ENCODE measurements at regions not wholly inside any gene's neighbourhood (a gene's known extent, or its start where the extent isn't known, plus 50 kb on each side); places are given as distances from the start of the nearest gene placed in this dataset.

GRCh38 chr13:71082631-71083030 is 784.4 kb downstream of the DACH1 start:
- DNase-seq (ENCODE audit: low spot score) = no peak

DNA sequence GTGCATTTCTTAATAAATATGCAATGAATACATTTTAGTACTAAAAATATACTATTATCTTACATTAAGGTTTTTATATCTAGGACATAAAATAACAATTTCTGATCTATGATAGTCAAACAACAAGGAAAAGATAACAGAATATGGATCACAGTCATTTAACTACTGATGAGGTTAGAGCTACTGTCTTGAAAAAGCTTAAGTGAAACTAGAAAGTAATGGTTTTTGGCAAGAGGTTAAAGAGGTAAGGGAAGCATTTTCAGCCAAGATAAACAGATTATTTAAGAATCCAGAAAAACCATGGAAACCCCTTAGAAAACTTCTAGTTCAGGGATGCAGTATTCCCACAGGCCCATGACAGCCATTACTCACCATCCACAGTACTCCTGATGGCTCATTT is 787.4 kb downstream of the DACH1 start:
- DNase-seq (ENCODE audit: low spot score) = no peak

GRCh38 chr13:71068041-71068440 is 799.0 kb downstream of the DACH1 start:
- no peak for DNase-seq (ENCODE audit: low spot score)

- DNase-seq (ENCODE audit: low spot score) = no peak
Measured at GRCh38 chr13:71067165-71067815, 799.7 kb downstream of the DACH1 start.

DNA sequence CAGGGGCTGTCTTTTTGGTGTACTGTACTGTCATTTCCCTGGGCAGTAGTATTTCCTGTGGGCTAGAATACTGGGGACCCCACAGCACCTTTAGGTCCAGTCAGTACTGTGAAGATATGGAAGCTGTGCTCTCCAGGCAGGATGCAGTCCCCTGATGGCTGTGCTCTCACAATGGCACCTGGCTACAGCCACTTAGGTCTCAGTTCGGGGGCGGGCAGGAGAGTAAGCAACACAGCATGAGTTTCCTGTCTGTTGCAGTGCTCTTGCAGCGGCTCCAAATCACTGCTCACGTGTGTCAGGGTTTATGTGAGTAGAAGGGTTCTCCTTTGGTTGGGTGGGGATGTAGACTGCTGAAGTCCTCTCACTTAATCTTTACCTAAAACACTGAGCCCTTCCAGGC is 810.4 kb downstream of the DACH1 start:
- DNase-seq (ENCODE audit: low spot score) = no peak

- DNase-seq (ENCODE audit: low spot score) = no peak
Measured at GRCh38 chr13:71055644-71056043, 811.4 kb downstream of the DACH1 start.

DNA sequence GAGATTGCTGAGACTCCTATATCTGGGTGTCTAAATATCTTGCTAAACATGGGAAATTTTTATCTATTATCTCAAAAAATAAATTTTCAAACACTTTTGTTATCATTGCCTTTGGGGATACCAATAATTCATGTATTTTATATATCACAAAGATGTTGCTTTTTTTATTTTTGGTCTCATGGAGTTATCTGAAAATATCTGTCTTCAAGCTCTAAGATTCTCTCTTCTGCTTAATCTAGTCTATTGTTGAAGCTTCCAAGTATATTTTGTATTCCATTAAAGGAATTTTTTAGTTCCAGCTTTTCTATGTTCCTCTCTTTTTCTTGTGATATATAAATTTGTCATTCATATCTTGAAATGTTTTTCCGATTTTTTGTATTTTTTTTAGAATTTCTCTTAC is 812.0 kb downstream of the DACH1 start:
- no peak for DNase-seq (ENCODE audit: low spot score)

DNA sequence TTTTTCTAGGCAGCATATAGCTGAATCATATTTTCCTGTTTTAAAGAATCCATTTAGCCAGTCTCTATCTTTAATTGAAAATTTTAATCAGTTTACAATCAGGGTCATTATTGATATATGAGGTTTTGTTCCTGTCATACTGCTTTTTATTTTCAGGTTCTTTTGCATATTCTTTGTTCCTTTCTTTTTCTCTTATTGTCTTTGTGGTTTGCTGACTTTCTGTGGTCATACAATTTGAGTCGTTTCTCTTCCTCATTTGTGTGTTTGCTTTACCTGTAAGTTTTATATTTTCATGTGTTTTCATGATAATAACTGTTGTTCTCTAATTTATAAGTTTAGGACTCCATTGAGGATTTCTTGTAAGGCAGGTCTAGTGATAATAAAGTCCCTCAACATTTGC is 812.6 kb downstream of the DACH1 start:
- DNase-seq (ENCODE audit: low spot score) = no peak

GRCh38 chr13:71051573-71051972 is 815.4 kb downstream of the DACH1 start:
- no peak for DNase-seq (ENCODE audit: low spot score)

DNA sequence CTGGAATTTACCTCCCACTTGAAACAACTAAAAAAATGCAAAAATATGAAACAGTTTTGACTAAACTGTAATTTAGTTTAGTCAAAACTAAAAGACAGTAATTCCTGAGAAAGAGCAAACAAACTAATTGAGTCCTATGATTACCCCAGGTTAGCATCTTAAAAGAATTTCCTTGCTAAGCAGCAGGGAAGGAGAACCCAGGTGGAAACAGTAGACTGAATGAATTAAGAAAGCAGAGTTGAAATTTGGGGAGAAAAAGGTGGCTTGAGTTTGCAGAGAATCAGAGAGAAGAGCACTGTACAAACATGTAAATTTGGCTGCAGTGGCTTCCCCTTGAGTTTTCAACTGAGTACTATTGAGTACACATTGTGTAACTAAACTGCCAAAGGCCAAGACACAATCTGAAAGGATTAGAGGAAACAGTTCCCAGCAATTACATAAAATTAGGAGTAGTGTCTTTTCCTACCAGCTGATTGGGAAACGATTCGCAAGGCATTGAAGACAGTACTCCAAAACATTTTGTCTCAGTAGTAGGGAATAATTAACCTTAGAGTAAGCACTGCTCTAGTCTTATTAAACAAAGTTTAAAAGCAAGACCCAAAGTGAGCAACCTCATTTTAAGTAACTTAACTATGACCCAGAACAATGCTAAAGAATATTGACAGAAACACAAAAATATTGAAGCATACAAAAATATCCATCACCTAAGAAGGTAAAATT is 820.5 kb downstream of the DACH1 start:
- no peak for DNase-seq (ENCODE audit: low spot score)

- DNase-seq (ENCODE audit: low spot score) = no peak
Measured at GRCh38 chr13:71045101-71045500, 821.9 kb downstream of the DACH1 start.

- DNase-seq (ENCODE audit: low spot score) = no peak
Measured at GRCh38 chr13:71039440-71039839, 827.6 kb downstream of the DACH1 start.

- no peak for DNase-seq (ENCODE audit: low spot score)
Measured at GRCh38 chr13:71034018-71034417, 833.0 kb downstream of the DACH1 start.

DNA sequence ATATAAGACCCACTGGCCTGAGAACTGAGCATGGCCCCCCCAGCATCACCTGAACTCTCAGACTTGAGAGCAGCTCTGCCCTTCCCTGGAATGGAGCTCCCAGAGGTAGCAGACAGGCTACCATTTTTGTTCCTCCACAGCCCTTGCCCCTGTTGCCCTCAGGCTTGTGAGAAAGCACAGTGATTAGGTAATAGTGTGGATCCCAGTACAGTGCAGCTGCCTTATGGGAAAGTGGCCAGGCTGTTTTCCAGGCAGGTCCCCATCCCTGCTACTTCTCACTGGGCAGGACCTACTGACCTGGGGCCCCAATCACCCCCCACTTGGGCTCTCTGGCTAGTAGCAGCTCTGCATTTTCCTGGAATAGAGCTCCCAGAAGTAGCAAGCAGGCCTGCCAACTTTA is 834.0 kb downstream of the DACH1 start:
- no peak for DNase-seq (ENCODE audit: low spot score)

DNA sequence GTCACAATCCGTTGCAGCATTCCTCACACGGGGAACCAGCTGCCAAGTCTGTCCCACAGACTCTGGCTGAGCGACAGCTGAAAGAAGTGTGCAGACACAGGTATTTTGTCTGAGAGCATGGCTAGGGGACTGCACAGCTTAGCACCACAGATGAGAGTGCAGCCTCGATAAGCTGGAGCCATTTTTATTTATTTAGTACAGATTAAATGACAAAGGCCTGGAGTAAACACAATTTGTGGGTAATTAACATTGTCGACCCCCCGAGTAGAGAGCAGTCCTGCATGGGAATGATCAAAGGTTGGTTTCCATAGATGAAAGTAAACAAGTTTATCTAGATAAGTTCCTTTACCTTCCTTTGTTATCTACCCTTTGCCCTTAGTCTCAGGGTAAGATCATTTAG is 836.2 kb downstream of the DACH1 start:
- DNase-seq (ENCODE audit: low spot score) = no peak

- DNase-seq (ENCODE audit: low spot score) = no peak
Measured at GRCh38 chr13:71028884-71029283, 838.1 kb downstream of the DACH1 start.

DNA sequence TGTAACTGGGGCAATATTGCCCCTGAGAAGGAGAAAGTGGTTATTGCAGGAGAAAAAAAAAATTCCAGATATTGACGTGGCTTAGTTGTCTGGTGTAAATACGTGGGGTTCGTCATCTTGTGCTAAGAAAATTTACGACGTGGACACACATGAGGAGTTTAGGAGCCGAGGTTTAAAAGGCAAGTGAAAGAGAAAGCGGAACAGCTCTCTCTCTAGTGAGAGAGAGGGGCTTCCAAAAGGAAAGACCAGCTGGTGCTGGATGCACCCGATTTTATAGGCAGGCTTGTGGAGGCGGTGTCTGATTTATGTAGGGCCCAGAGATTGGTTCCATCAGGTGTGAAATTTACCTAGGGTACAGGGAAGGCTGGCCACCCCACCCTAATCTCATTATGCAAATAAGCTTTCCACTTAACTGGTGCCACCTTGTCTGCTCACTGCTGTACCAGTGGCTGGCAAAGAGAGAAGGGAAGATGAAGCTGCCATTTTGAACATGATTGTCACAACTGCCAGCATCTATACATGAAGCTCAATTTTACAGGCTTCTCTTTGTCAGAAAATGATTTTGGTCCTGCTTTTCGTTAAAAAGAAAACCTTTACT is 845.1 kb downstream of the DACH1 start:
- no peak for DNase-seq (ENCODE audit: low spot score)

DNA sequence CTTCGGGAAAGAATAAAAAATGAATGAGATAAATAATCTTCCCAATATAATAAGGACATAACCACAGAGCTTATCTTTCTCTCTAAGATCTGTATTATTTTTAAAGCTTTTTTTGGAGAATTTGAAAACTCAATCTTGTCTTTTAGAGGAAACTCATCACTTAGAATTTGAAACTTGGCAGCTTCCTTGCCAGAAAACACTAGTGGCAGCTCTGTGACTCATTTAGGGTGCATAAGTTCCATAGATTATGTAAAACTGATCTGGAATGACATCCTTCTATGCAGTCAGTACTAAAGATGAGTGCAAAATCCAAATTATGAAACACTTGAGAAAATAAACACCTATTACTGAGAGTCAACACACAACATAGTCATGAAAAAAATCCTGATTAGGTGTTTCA is 848.0 kb downstream of the DACH1 start:
- no peak for DNase-seq (ENCODE audit: low spot score)

- DNase-seq (ENCODE audit: low spot score) = no peak
Measured at GRCh38 chr13:71018544-71018943, 848.5 kb downstream of the DACH1 start.

- DNase-seq (ENCODE audit: low spot score) = no peak
Measured at GRCh38 chr13:71017607-71018006, 849.4 kb downstream of the DACH1 start.

DNA sequence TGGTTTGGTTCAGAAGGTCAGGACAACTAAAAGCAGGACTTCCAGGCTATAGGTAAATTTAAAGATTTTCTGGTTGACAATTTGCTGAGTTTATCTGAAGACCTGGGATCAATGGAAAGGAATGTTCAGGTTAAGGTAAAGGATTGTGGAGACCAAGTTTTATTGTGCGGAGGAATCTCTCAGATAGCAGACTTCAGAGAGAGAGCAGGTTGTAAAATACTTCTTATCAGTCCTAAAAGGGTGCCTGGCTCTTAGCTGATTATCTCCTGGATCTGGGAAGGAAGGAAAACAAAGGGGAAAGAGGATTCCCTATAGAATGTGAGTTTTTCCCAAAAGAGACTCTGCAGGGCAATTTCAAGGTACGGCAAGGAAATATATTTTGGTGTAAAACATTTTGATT is 851.5 kb downstream of the DACH1 start:
- no peak for DNase-seq (ENCODE audit: low spot score)

GRCh38 chr13:71015021-71015420 is 852.0 kb downstream of the DACH1 start:
- no peak for DNase-seq (ENCODE audit: low spot score)

DNA sequence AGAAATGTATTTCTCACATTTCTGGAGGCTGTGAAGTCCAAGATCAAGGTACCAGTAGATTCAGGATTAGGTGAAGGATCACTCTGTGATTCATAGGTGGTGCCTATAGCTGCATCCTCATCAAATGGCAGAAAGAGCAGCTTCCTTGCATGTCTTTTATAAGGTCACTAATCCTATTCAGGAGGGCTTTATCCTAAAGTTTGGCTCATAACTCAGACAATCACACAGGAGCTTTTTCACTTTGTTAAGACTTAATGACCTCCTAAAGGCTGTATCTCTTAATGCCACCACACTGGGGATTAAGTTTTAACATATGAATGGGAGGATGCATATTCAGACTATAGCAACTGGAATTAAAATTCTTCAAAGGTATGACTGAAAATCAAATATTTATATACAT is 861.1 kb downstream of the DACH1 start:
- no peak for DNase-seq (ENCODE audit: low spot score)

DNA sequence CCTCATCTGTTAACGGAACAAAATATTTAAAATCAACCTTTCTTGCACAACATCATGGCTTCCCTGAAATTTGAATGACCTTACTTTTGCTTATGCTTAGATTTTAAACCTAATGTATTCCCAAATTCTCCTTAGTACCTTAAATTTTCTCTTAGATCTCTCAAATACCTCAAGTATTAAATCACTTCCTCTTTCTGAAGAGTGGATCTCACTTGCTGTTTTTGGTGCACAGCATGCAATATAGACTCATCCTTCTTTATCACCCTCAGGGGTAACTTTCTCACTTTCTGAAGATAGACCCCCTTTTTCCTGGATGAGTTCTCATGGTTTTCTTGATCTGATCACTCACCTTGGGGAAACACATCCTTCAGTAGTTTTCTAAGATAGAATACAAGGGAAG is 871.7 kb downstream of the DACH1 start:
- DNase-seq (ENCODE audit: low spot score) = no peak
